GM12892 (cell line): ENCODE measurements at regions not wholly inside any gene's neighbourhood (a gene's known extent, or its start where the extent isn't known, plus 50 kb on each side); places are given as distances from the start of the nearest gene placed in this dataset.
A peak's percentile ranks its signal among the peaks of the same experiment; 100 is the strongest.
"Not testable (repeated sequence)": the region's sequence is repeated elsewhere in the genome, so short reads cannot be mapped to it uniquely, and the experiment has no call there.

ENCODE experiments used
- DNase-seq: peaks from one replicate; pipeline ENCODE4 v3.0.0; 2011; ENCODE audit not compliant: insufficient read length
- FAIRE-seq: peaks from 2 replicates; lab custom pipeline; 2011; peaks lifted over from hg19 to GRCh38; lab: Jason Lieb, UNC
- POLR2A ChIP-seq: IDR thresholded peaks from 2 replicates; pipeline ENCODE4 v1.6.1; 2011; ENCODE audit warnings: low read depth, low read length, control low read depth
- POLR2AphosphoS5 ChIP-seq: IDR thresholded peaks from 2 replicates; pipeline ENCODE4 v1.6.1; 2011; ENCODE audit warnings: low read depth, low read length, control low read depth
- TAF1 ChIP-seq: IDR thresholded peaks from 2 replicates; pipeline ENCODE4 v1.6.1; 2011; ENCODE audit warnings: low read depth, mild to moderate bottlenecking, control low read depth, low read length, borderline replicate concordance

GRCh38 chr5:60546207-60546606 lies 153.8 kb downstream of the DEPDC1B start:
- TF ChIP-seq TAF1 (no peak), POLR2A (no peak), POLR2AphosphoS5 (no peak)
- DNase-seq = no peak
- FAIRE-seq = no peak

DNA sequence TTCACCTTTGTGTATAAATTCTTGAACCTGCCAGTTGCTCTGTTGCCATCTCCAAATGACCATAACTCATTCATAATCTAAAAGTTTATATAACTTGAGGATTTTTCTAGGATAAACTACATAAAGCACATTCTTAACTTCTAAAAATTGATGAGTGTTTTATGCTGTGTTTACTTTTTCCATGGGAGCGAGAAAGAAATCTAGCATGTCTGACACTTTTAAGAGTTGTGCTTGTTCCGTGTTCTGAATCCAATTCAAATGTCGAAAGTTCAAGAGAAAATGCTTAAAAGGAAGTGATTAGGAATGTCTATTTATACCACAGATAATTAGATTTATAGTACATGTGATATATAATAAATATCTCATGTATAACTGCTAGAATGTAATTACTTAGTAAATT lies 154.4 kb downstream of the DEPDC1B start:
- DNase-seq (no peak), FAIRE-seq (no peak)
- no peak for TF ChIP-seq TAF1
- TF ChIP-seq POLR2AphosphoS5 = no peak
- no peak for TF ChIP-seq POLR2A

- TF ChIP-seq POLR2A (no peak), TAF1 (no peak), POLR2AphosphoS5 (no peak)
- FAIRE-seq (no peak), DNase-seq (no peak)
These were observed 155.8 kb downstream of the DEPDC1B start for GRCh38 chr5:60544142-60544541.

GRCh38 chr5:60541980-60542379 lies 158.0 kb downstream of the DEPDC1B start:
- DNase-seq = no peak
- TF ChIP-seq POLR2AphosphoS5 = 0 out of 2 replicates have a peak, but pooled peaks have one; percentile 11
- TF ChIP-seq TAF1 = no peak
- TF ChIP-seq POLR2A = no peak
- FAIRE-seq = no peak

- FAIRE-seq = peak; percentile 93
- no peak for DNase-seq
- no peak; the same call in 1 of the 2 replicates for TF ChIP-seq POLR2AphosphoS5
- TF ChIP-seq POLR2A = peak; percentile 28; the same call in 1 of the 2 replicates
These were observed 158.8 kb downstream of the DEPDC1B start for GRCh38 chr5:60540856-60541805.

- FAIRE-seq = peak; percentile 73
- TF ChIP-seq POLR2AphosphoS5 (no peak), TAF1 (no peak), POLR2A (no peak)
- DNase-seq = no peak
These were observed 160.8 kb downstream of the DEPDC1B start for GRCh38 chr5:60538955-60539866.

GRCh38 chr5:60538426-60538825 lies 161.5 kb downstream of the DEPDC1B start:
- FAIRE-seq = no peak

GRCh38 chr5:60535951-60536350 lies 164.0 kb downstream of the DEPDC1B start:
- TF ChIP-seq TAF1 (no peak), POLR2A (no peak), POLR2AphosphoS5 (no peak)
- FAIRE-seq (no peak), DNase-seq (no peak)

More at GRCh38 chr5:60538426-60538825, 161.5 kb downstream of the DEPDC1B start:
- no peak for TF ChIP-seq TAF1
- TF ChIP-seq POLR2AphosphoS5 = no peak
- no peak for TF ChIP-seq POLR2A
- no peak for DNase-seq

- TF ChIP-seq TAF1 = no peak
- no peak for TF ChIP-seq POLR2A
- no peak for TF ChIP-seq POLR2AphosphoS5
- no peak for DNase-seq
- peak; percentile 71 for FAIRE-seq
These were observed 164.8 kb downstream of the DEPDC1B start for GRCh38 chr5:60535198-60535597.

GRCh38 chr5:60533789-60534188 lies 166.2 kb downstream of the DEPDC1B start:
- no peak for TF ChIP-seq POLR2A
- no peak for TF ChIP-seq POLR2AphosphoS5
- no peak for TF ChIP-seq TAF1

GRCh38 chr5:60532796-60533195 lies 167.2 kb downstream of the DEPDC1B start:
- not testable (repeated sequence) for FAIRE-seq, DNase-seq

More at GRCh38 chr5:60533789-60534188, 166.2 kb downstream of the DEPDC1B start:
- DNase-seq (no peak), FAIRE-seq (no peak)

DNA sequence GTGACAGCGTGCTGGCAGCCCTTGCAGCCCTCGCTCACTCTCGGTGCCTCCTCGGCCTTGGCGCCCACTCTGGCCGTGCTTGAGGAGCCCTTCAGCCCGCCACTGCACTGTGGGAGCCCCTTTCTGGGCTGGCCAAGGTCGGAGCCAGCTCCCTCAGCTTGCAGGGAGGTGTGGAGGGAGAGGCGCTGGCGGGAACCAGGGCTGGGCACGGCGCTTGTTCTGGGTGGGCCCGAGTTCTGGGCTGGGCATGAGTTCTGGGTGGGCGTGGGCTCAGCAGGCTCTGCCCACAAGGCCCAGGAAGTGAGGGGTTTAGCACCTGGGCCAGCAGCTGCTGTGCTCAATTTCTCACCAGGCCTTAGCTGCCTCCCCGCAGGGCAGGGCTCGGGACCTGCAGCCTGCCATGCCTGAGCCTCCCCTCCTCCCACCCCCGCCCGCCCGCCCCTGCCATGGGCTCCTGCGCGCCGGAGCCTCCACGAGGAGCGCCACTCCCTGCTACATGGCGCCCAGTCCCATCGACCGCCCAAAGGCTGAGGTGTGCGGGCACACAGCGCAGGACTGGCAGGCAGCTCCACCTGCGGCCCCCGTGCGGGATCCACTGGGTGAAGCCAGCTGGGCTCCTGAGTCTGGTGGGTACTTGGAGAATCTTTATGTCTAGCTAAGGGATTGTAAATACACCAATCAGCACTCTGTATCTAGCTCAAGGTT lies 169.7 kb downstream of the DEPDC1B start:
- DNase-seq, FAIRE-seq: not testable (repeated sequence)
